HG03342 (cell line): ENCODE measurements at regions not wholly inside any gene's neighbourhood (a gene's known extent, or its start where the extent isn't known, plus 50 kb on each side); places are given as distances from the start of the nearest gene placed in this dataset.

Source experiments
- ATAC-seq: cut with Tn5 transposase; IDR thresholded peaks from one replicate; pipeline ENCODE4 v1.9.1; 2021; ENCODE audit warnings: mild to moderate bottlenecking, moderate library complexity; ENCODE audit not compliant: unreplicated experiment

- no peak for ATAC-seq
These were observed 60.8 kb downstream of the CCNA1 start for GRCh38 chr13:36493046-36493445.

- no peak for ATAC-seq
These were observed 63.1 kb downstream of the CCNA1 start for GRCh38 chr13:36495431-36495830.

- no peak for ATAC-seq
These were observed 77.1 kb downstream of the CCNA1 start for GRCh38 chr13:36509369-36509768.

- ATAC-seq, result no peak
These were observed 80.5 kb downstream of the CCNA1 start for GRCh38 chr13:36512771-36513170.

GRCh38 chr13:36513266-36513665 lies 81.0 kb downstream of the CCNA1 start:
- ATAC-seq, result no peak

GRCh38 chr13:36515466-36515865 lies 83.2 kb downstream of the CCNA1 start:
- no peak for ATAC-seq

- no peak for ATAC-seq
These were observed 83.9 kb downstream of the CCNA1 start for GRCh38 chr13:36516225-36516624.

- ATAC-seq, result no peak
These were observed 86.4 kb downstream of the CCNA1 start for GRCh38 chr13:36518707-36519106.

- no peak for ATAC-seq
These were observed 87.1 kb downstream of the CCNA1 start for GRCh38 chr13:36519432-36519831.

GRCh38 chr13:36520111-36520510 lies 87.8 kb downstream of the CCNA1 start:
- no peak for ATAC-seq

GRCh38 chr13:36526897-36527296 lies 94.6 kb downstream of the CCNA1 start:
- ATAC-seq, result no peak

- ATAC-seq, result no peak
These were observed 95.8 kb downstream of the CCNA1 start for GRCh38 chr13:36528105-36528504.

- ATAC-seq, result no peak
These were observed 97.9 kb downstream of the CCNA1 start for GRCh38 chr13:36530050-36530789.

GRCh38 chr13:36530861-36531590 lies 98.7 kb downstream of the CCNA1 start:
- no peak for ATAC-seq

- ATAC-seq, result no peak
These were observed 99.6 kb downstream of the CCNA1 start for GRCh38 chr13:36531746-36532486.

- ATAC-seq, result no peak
These were observed 101.5 kb downstream of the CCNA1 start for GRCh38 chr13:36533806-36534205.

- ATAC-seq, result no peak
These were observed 104.3 kb downstream of the CCNA1 start for GRCh38 chr13:36536546-36536945.

- no peak for ATAC-seq
These were observed 111.4 kb downstream of the CCNA1 start for GRCh38 chr13:36543671-36544070.

GRCh38 chr13:36548129-36548528 lies 115.8 kb downstream of the CCNA1 start:
- ATAC-seq, result no peak

GRCh38 chr13:36549126-36549702 lies 116.9 kb downstream of the CCNA1 start:
- ATAC-seq, result no peak

- no peak for ATAC-seq
These were observed 117.5 kb downstream of the CCNA1 start for GRCh38 chr13:36549755-36550154.
